HCEC 1CT (cell line): ENCODE measurements at regions not wholly inside any gene's neighbourhood (a gene's known extent, or its start where the extent isn't known, plus 50 kb on each side); places are given as distances from the start of the nearest gene placed in this dataset.
"Not testable (repeated sequence)": the region's sequence is repeated elsewhere in the genome, so short reads cannot be mapped to it uniquely, and the experiment has no call there.

Source experiments
- DNase-seq: peaks from one replicate; pipeline ENCODE4 v3.0.0-alpha.2; 2017

DNA sequence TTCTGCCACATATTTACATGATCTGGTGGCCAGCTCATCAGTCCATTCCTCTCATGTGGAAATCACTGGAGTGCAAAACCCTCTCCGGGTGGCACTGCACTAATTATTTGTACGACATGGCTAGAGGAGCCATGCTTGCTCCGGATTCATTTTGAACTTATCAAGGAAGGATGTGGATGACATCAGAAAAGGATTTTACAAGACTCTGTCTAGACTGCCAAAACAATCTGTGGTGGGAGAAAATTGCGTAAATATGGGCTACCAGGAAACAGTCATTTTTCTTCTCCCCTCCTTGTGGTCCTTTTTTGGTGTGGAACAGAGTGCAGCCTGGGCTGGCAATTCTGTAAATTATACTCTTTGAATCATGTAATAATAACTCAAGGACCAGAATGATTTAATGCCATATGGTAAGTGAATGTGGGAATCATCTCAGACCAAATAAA is 123.4 kb upstream of the IFNE start:
- DNase-seq = peak; percentile 84

DNA sequence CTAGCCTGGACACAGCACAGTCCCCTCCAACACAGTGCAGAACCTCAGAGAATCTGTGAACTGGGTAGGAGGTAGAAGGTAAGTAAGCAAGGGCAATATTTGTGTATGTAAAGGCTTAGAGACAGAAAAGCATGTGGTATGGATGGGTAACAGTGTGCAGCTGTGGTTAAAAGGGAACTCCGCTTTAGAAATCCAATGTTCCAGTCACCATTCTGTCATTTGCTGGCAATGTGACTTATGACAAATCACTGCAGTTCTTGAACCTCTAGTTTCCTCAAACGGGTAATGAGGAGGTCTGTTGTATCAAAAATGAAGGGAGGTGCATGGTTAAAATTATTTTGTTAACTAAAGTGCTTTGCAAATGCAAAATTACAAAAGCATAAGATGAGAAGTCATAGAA is 125.5 kb upstream of the IFNE start:
- peak; percentile 35 for DNase-seq

DNA sequence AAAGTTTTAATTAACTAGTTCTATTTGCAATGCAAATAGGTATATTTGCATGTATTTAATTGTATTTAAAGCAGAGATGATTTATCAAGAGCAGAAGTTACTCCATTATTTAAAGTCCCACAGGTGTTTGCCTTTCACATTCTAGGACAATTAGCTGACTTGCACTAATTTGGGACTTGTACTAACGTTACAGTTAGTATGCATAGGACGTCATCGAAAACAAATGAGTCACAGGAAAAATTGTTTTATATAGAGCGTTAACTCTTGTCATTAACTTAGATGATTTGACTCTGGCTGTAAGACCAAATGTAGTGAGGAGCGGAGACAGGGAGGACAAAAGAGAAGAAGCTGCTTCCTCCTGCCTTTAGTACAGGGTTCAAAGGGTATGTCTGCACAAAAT is 126.1 kb upstream of the IFNE start:
- DNase-seq = no peak

DNA sequence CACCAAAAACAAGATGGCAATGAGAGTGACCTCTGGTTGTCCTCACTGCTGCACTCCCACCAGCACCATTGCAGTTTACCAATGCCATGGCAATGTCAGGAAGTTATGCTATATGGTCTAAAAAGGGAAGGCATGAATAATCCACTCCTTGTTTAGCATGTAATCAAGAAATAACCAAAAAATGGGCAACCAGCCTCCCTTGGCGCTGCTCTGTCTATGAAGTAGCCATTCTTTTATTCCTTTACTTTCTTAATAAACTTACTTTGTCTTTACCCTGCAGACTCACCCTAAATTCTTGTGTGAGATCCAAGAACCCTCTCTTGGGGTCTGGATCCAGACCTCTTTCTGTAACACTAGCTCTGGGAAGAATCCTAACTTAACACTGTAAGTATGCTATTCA is 127.4 kb upstream of the IFNE start:
- no peak for DNase-seq

DNA sequence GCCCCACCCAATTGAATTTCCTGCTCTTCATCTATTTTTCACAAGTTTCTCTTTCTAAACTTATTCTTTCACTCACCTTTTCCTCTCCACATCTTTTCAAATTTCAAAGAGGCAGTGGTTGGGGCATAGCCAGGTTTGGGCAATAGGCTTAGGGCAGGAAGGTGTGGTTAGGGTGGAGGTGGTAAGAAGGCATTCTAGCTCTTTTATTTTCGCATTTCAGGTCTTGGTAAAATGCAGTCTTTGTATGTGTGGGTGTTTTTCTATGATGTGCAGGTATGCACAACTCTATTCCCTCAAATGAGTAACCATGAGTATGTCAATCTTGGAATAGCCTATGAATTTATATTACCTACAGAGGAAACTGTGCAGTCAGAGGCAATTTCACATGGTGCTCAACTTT is 129.8 kb upstream of the IFNE start:
- no peak for DNase-seq

DNA sequence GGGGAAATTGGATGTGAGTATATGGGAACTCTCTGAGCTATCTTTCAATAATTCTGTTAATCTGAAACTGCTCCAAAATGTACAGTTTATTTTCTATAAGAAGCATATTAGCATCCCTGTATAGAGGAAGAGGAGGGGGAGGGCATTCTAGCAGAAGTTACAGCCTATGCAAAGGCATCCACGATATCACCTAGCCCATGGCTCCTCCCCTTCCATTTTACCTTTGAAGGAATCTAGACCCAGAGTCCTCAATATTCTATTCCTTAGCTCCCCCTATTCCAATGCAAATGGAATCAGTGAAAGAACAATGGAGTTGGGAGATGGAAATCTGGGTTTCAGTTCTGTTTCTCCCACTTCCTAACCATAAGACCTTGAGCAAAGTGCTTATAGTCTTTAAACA is 132.9 kb upstream of the IFNE start:
- no peak for DNase-seq

DNA sequence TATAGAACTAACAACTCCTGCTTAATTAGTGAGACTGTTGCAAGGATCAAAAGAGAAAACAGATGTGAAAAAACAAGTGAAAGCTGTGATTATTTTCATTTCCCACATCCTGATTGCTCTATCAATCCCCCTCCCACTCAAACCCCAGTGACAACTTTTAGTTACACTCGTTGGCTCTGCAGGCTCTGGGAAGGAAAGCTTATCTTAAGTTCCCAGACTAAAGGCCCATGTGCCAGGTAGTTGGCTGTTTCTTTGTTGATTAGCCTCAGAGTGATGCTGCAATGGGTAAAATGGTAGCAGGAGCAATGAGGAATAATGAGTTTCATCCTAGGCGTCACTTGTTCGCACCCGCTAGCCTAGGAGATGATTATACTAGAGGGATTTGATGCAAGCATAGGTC is 133.3 kb upstream of the IFNE start:
- DNase-seq = no peak

DNA sequence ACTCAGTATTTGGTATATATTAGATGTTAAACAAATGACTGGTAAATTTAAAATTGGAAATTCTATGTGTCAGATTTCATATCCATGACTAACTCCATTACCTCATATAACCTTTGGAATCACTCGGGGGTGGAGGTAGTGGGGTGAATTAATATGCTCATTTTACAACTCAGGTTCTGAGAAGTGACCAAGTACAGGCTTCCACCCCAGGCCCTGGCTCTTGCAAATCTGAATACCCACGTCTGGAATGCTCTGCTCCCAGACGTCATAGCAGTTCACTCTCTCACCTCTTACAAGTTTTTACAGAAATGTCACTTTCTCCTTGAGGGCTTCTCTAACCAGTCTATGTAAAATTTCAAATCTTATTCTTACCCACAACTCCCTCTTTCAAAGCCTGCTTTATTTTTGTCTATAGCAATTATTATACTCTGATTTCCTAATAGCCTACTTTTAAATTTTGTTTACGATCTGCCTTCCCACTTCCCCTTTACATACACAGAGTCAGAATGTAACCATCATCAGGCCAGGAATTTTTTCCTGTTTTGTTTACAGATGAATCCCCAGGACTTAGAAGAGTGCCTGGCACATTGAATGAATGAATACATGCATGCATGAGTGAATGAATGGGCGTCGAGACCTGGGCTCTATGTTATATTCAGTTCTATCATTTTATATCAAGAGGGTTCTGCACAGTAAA is 134.1 kb upstream of the IFNE start:
- DNase-seq = peak; percentile 98

DNA sequence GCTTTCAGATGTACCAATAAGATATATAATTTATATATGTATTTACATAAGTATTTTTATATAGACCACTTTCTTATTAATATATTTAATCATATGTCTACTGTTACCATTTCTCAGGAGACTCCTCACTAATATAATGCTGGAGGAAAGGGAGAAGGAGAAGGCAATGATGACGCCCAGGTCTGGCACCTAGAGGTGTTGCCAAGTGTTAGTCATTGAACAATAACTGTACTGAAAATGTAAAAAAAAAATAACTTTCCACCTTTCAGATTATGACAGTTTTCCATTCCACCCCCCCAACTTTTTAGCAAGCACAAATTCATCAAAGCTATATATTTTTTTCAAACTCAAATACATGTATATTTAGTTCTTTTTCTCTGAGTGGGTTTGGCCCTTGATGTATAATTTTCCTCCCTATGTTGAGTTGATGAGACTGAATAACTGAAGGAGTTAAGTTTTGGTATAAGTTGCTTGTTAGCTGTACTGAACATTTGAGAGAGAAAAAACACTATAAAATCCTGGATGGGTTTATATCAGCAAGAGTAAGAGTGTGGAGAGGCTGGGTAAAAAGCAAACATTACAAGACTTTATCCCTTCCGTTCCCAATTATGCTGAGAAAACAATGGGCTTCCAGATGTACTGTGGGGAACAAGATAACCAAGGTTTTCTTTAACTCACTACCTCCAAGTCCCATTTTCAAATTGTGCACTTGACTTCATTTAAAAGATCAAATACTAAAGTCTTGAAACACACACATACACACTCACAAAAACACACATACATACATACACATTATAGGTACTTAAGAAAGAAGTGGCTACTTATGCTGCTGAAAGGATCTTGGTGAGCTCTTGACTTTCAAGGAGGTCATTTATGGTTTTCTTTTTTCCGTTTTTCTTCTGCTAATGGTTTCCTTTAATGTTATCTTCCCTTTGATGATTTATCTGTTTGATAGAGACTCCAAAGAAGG is 142.8 kb upstream of the IFNE start:
- DNase-seq = no peak

DNA sequence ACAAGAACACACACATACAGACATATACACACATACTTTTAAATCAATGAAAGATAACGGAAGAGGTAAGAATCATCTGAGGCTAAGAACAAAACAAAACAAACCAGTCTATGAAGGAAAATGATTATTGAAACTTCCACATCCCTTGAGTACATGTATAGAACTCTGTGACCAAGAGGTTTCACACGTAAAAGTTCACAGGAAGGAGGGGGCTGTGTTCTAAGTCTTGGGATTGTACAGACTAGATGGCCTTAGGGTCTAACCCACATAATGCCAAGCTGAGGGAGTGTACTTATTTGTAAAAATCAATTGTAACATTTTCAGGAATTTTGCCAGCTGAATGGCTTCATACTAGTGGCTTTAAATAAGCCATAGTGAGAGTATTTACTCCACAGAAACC is 144.4 kb upstream of the IFNE start:
- no peak for DNase-seq

DNA sequence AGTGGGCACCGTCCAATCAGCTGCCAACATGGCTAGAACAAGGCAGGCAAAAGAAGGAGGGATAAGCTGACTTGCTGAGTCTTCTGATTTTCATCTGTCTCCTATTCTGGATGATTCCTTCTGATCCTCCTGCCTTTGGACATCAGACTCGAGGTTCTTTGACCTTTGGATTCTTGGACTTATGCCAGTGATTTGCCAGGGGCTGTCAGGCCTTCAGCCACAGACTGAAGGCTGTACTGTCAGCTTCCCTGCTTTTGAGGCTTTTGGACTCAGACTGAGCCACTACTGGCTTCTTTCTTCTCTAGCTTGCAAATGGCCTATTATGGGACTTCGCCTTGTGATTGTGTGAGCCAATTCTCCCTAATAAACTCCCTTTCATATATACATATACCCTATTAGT is 146.8 kb upstream of the IFNE start:
- DNase-seq = not testable (repeated sequence)

DNA sequence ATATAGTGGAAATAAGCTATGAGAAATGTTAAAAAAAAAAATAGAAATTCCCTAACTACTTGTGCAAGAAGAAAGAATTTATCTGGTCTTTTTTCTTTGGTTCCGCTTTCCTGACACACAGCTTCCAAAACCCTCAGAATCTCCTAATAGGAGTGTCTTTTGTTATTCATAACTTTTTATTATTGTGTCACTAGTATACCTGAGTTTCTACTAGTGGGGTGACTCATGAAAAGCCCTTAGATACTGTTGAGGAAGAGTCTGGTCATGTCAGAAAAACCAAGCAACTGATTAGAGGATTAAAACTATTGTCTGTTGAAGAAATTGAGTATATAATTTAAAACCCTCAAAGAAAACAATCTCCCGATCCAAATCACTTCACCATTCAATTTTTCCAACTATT is 152.8 kb upstream of the IFNE start:
- DNase-seq = no peak

DNA sequence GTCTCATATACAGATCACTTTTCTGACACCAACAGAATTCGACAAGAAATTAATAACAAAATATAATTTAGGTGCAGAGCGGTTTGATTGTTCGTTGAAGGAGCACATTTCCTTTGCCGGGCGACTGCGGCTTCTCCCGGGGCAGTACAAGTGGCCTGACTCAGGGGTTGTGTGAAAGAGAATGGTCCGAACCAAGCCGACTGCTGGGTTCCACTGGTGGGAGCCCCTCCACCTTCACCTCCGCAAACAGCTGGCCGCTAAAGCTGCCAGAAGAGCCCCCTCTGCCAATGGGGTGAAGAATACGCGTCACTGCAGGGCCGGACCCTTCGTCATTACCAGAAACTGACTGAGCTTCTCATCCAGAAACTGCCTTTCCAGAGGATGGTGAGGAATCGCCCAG is 156.0 kb upstream of the IFNE start:
- DNase-seq = no peak

DNA sequence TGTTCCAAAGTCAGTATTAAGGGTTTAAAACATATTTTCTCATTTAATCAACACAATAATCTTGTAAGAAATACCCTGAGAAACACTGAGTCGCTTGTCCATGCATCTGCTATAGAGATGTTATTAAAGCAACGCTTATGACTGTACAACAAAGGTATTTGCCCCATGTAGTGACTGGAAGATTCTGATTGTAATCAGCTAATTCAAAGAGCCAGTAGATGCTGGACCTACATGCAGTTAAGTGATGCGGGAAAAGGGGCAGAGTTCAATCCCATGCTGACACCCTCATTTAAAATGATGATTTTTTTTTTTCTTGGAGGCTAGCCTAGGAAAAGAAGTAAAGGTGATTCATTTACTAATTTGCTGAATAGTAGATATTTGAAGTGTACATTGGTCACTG is 149.3 kb upstream of the MTAP start:
- DNase-seq = no peak

DNA sequence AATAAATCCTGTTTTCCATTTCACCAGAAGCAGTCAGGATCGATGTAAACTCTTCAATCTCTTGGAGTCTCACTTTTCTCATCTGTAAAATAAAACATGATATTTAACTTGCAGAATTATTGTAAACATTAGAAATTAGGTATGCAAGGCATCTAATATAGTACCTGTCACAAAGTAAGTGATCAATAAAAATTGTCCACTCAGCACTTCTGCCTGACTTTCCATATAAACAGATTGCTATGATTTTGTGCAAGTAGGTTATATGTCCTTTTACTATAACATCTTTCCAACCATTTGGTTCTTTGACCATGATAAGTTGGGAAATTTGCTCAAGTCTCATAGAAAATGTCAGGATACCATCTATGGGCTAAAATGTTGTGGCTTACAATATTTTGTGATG is 148.8 kb upstream of the MTAP start:
- DNase-seq = no peak

DNA sequence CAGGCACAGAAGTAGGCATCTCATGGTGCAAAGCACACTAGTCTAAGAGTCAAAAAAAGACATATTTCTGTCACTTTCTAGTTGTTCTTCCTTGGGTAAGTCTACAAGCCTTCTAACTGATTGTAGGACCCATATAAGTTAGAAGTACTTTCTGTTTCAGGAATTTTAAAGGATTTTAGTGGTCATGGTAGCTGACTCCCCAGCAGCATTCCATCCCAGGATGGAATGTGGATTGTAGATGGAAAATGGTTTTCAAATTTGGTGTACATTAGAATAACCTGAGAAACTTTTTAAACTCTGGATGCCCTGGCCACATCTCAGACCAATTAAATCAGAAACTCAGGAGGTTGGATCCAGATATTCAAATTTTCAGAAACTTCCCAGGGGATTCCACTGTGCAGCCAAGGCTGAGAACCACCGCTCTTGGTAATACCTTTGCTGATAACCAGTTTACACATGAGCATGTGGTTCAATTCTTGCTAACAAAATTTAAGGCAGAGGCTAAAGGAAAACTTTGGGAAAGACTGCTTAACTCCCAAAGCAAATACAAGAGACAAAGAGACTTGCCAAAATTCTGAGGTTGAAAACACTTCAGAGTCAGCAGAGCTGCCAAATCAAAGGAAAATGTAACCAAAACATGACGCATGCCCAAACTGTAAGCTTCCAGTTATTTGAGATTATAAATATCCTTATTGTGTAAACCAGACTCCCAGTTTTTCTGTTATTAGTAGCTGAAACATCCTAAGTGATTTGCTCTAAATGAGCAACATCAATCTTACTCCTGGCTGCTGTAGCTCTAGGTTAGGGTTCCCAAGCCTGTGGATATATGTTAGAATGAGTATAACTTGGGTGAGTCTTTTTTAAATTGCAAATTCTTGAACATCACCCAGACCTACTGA is 145.4 kb upstream of the MTAP start:
- DNase-seq = peak; percentile 76

DNA sequence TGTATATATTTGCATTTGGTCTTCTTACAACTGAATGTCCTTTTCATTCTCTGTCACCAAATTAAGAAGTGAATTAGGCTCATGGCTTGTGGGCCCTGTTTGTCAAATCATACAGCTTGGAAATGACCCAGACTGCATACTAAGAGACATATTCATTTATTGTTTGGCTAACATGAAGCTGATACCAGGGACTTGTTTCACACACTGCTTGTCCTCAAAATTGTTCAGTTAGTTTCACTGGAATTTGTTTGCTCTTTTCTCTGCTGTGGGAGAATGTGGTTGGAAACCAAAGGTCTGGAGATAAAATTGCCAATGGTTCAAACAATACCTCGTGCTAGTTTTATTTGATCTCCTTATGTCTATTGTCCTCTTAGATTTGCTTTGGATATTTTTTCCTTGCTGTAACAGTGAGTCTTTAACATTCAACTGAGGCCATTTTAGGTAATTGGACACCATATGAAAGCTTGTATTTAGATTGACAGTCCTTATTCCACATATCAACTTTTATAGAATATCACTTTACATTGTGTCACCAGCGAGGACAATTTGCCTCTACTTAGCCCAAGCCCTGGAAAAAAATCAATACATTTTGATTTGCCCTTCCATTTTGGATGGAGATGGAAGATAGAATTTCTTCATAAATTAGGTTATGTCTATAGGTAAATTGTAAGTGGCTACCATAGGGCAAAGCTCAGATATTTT is 144.3 kb upstream of the MTAP start:
- DNase-seq = peak; percentile 16

DNA sequence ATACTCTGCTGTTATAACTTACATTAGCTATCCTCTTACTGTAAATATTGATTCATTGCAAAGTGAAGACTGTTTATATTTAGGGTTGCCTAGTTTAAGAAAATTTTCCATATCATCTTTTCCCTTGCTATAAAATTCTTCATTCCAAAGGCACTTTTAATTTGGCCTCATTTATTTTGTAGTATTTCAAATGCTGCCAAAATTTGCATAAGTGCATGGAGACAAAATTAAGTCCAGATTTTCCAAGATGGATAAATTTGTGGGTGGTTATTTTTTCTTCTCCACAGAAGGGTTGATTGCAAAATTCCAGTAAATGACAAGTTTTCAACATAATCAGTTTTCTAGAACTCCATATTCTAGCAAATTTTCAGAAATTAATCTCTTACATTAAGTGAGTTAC is 141.5 kb upstream of the MTAP start:
- DNase-seq = no peak

DNA sequence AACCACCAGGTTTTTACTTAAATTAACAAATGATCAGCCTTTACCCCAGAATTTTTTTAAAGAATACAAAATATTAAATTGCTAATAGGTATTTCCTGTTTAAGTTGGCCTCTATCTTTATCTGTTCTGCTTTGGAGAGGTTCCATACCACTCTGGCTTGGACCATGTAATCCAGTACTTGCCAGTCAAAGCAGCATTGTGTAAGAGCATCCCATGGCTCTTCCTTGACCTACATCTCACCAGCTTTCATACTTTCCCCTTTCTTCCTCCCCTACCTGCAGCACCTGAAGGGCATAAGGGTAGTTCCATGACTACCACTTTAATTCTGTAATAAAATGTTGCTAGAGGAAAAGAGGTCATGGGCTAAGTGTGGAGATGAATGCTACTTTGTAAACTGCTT is 140.8 kb upstream of the MTAP start:
- DNase-seq = no peak

DNA sequence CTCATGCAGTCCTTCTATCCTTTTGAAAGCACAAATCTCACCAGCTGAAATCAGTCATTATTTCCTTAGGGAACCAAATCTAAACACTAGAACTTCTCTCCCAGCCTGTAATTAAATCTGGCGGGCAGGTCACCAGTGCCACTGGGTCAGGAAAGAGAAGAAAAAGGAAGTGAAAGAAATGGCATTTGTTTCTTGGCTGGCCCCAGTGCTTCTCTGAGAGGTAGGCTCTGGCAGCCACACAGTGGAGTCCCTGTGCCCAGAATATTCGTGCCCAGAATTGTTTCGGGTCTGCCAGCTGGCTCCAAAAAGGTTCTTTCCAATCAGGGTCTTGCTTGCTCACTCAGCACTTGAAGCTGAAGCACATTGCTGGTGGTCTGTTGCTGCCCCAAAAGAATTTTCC is 133.9 kb upstream of the MTAP start:
- DNase-seq = no peak

DNA sequence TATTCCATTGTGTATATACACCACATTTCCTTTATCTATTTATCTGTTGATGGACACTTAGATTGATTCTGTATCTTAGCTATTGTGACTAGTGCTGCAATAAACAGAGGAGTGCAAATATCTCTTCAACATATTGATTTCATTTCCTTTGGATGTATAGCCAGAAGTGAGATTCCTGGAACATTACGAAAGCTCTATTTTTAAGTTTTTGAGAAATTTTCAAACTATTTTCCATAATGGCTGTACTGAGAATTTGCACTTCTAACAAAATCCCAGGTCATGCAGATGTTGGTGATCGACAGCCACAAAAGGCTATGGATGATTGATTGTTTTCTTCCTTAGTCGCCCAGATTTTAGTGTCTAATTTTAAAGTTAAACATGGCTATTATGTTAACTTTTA is 132.7 kb upstream of the MTAP start:
- DNase-seq = no peak

DNA sequence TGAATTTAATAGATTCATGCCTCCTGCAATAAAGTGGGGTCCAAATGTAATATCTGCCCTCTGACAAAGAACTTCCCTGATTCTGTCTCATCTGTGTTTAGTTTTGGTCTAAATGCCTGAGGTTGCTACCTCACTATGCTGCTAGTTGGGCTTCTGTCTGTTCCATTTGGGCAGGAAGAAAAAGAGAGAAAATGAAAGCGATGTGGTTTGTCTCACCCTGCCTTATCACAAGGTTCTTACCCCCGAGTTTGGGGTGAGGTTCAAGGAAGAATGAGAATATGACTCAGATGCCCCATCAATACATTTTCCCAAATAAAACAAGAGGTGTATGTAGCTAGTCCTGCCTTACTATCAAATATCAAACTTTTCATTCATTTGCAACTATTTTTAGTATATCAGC is 132.1 kb upstream of the MTAP start:
- no peak for DNase-seq

DNA sequence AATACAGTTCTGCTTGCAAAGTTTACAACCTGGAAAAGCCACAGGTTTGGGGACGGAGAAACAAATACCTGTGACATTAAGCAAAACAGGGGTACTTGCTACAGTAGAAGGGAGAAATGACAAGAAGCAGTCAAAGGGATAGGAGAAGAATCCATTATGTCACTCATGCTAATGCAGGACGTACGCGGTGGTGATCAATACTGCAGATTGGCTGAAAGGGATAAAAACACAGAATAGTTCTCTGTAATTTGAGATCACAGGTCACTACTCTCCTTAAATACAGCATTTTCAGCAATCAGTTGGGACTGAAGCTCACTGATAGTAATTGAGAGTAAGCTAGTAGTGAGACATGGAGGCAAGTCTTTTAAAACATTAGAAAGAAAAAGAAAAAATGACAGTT is 130.3 kb upstream of the MTAP start:
- DNase-seq = no peak
